HG02623 (cell line): ENCODE measurements at regions not wholly inside any gene's neighbourhood (a gene's known extent, or its start where the extent isn't known, plus 50 kb on each side); places are given as distances from the start of the nearest gene placed in this dataset.

Experiments
- ATAC-seq: cut with Tn5 transposase; IDR thresholded peaks from one replicate; pipeline ENCODE4 v1.9.1; 2021; ENCODE audit warnings: moderate library complexity; ENCODE audit not compliant: unreplicated experiment

- ATAC-seq = no peak
Measured at GRCh38 chr10:83346266-83346910, 792.9 kb upstream of the GHITM start.

- ATAC-seq = no peak
Measured at GRCh38 chr10:83352588-83352987, 786.7 kb upstream of the GHITM start.

- ATAC-seq = no peak
Measured at GRCh38 chr10:83354456-83354855, 784.9 kb upstream of the GHITM start.

GRCh38 chr10:83357004-83357403, 782.3 kb upstream of the GHITM start:
- no peak for ATAC-seq

GRCh38 chr10:83357627-83358026, 781.7 kb upstream of the GHITM start:
- ATAC-seq = no peak

DNA sequence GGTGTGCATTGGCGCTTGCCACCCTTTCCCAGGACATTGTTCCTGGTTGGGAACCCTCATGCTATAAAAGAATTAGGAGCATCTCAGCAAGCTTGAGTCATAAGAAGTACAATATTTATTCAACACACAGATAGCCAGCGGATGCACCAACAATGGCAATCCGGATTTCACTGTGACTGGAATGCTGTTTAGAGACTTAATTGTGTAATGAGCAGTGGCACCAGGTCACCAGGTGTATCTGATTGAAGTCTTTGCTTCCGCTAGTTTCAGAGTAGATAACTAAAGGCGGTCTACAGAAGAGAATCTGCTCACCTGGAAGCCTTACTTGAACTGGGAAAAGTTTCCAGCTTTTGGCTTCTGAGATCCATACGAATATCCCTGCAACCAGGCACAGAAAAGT, 772.3 kb upstream of the GHITM start:
- no peak for ATAC-seq

- ATAC-seq = no peak
Measured at GRCh38 chr10:83371696-83372490, 767.4 kb upstream of the GHITM start.

- ATAC-seq = no peak
Measured at GRCh38 chr10:83372646-83373045, 766.7 kb upstream of the GHITM start.

DNA sequence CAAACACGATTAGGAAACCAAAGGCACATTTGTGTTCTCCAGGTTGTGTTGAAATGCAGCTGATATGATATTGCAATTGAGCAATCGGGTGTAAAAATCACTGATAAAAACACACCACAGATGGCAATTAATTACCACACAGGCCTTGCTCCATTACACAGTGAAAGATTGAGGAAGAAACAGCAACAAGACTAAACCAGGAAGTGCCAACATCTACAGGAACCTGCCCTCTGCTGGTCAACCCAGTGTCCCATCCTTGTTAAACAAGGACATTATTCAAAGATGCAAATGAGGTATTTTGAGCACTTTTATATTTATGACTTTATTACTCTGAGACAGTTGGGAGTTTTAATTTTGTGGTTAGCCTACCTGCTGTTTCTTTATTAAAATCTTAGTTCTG, 765.6 kb upstream of the GHITM start:
- no peak for ATAC-seq

- ATAC-seq = no peak
Measured at GRCh38 chr10:83374741-83375140, 764.6 kb upstream of the GHITM start.

DNA sequence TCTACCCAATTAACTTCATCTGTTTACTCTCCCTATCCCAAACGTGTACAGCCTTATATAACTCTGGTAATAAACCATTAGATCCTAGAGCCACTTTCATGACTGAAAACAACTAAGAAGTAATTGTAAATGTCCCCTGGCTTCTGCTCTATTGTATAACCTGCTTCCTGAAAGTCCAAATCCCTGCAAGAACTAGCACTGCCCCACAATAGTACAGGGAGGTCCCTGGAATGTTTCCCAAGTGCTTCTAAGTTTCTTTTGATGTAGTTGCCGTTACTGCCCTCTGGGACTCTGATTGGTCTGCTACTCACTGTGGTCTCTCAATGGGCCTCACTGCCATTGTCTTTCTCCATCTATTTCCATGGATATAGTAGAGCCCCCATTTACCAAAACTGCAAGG, 764.0 kb upstream of the GHITM start:
- no peak for ATAC-seq

DNA sequence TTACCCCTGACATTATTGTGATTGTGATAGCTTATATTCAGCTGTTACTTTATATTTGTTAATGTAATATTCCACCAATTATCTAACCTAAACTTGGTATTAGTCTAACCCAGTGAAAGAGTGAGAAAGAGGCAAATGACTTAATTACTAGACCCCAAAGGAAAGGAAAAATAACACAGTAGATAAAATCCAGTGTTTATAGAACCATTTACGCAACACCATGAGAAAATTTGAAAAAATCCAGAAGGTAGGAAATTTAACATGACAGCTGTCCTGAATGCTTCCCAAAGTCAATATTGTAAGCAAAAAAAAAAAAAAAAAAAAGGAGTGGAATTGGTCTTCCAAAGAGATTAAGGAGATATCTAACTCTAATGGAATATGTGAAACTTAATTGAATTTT, 741.5 kb upstream of the GHITM start:
- no peak for ATAC-seq

DNA sequence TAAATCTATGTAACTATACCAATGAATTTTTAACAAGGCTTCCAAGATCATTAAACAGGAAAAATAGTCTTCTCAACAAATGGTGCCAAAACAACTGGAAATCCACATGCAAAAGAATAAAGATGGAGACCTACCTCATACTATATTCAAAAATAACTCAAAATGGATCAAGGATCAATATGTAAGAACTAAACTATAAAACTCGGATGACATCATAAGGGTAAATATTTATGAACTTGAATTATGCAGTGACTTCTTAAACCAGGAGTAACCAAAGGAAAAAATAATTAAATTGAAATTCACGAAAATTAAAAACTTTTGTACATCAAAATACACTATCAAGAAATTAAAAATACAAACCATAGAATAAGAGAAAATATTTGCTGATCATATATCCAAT, 728.7 kb upstream of the GHITM start:
- no peak for ATAC-seq

GRCh38 chr10:83425306-83425705, 714.0 kb upstream of the GHITM start:
- no peak for ATAC-seq

DNA sequence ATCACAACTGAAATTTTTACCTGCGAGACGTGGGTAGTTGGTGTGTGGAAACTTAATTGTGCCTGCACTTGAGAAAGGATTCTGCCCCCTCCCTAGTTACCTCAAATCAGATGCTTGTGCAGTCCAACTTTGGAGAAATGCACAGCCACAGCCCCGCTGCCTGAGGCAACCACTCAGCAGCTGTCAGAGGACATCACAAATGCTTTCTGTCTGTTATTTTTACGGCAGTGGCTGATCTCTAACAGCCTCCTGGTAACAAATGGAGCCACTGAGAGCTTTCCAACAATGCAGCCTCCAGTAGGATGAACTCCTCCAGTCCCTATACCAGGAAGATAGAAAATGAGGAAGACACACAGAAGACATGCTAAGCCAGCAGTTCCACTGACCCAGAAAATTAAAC, 712.2 kb upstream of the GHITM start:
- ATAC-seq = no peak

- ATAC-seq = no peak
Measured at GRCh38 chr10:83432261-83433045, 706.9 kb upstream of the GHITM start.

DNA sequence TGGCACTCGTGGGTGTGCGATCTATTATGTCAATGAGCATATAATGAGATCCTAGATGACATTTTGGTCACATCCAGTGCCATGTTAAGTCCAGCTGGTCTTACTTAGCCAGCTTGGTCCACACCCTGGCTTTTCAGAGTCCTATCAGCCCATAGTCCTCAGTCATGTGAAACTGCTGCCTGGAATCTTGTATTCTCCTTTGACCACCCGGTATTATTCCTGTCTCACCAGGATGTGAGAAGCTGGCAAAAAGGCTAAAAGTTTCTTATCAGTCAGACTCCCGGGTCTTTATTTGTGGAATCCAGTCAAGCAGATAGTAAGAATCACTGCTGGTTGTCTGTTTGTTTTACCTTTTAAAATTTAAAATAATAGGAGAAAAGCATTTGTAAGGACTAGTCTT, 705.6 kb upstream of the GHITM start:
- no peak for ATAC-seq

- no peak for ATAC-seq
Measured at GRCh38 chr10:83448013-83448412, 691.3 kb upstream of the GHITM start.

GRCh38 chr10:83458611-83459010, 680.7 kb upstream of the GHITM start:
- ATAC-seq = no peak

GRCh38 chr10:83459124-83459523, 680.2 kb upstream of the GHITM start:
- ATAC-seq = no peak

- no peak for ATAC-seq
Measured at GRCh38 chr10:83469728-83470331, 669.5 kb upstream of the GHITM start.
